ENCODE measurements at regions not wholly inside any gene's neighbourhood (a gene's known extent, or its start where the extent isn't known, plus 50 kb on each side); places are given as distances from the start of the nearest gene placed in this dataset.

DNA sequence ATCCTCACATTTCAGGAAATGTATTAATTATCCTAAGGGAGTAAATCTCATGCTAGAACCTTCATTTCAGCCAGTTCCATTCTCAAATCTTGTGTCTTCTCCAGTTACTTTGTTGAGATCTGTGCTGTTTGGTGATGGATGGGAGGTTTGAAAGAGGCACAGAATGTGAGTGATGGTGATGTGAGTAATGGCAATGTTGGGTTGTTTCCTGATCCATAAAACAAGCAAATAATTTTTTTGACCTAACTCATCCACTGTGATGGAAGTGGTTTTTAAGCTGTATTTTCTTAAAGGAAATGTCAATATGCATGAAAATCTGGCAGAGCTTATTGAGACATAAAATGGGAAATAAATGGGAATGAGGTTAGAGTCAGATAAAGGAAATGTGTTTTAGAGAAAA, 214.7 kb downstream of the CHRM3 start:
- TF ChIP-seq, protein P1, sequence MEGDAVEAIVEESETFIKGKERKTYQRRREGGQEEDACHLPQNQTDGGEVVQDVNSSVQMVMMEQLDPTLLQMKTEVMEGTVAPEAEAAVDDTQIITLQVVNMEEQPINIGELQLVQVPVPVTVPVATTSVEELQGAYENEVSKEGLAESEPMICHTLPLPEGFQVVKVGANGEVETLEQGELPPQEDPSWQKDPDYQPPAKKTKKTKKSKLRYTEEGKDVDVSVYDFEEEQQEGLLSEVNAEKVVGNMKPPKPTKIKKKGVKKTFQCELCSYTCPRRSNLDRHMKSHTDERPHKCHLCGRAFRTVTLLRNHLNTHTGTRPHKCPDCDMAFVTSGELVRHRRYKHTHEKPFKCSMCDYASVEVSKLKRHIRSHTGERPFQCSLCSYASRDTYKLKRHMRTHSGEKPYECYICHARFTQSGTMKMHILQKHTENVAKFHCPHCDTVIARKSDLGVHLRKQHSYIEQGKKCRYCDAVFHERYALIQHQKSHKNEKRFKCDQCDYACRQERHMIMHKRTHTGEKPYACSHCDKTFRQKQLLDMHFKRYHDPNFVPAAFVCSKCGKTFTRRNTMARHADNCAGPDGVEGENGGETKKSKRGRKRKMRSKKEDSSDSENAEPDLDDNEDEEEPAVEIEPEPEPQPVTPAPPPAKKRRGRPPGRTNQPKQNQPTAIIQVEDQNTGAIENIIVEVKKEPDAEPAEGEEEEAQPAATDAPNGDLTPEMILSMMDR (IDR thresholded peaks at IDR 0.05), result no peak
- TF ChIP-seq POLR2AphosphoS5 (IDR thresholded peaks at IDR 0.05) (no peak), POLR2A (IDR thresholded peaks at IDR 0.05) (no peak), EP300 (IDR thresholded peaks at IDR 0.05) (no peak)
